Astrocyte (in vitro differentiated cells and primary cell): ENCODE measurements at regions not wholly inside any gene's neighbourhood (a gene's known extent, or its start where the extent isn't known, plus 50 kb on each side); places are given as distances from the start of the nearest gene placed in this dataset.

Experiments used
- EZH2 ChIP-seq: IDR thresholded peaks from 2 replicates; pipeline ENCODE4 v1.6.1; 2012; ENCODE audit warnings: mild to moderate bottlenecking, low read length, inconsistent platforms; ENCODE audit not compliant: insufficient read depth
- TF ChIP-seq, protein P1 (sequence below): IDR thresholded peaks from 2 replicates; pipeline ENCODE4 v1.5.1; 2011; ENCODE audit warnings: low read depth, mild to moderate bottlenecking, inconsistent platforms, low read length, moderate library complexity; ENCODE audit not compliant: insufficient read depth

DNA sequence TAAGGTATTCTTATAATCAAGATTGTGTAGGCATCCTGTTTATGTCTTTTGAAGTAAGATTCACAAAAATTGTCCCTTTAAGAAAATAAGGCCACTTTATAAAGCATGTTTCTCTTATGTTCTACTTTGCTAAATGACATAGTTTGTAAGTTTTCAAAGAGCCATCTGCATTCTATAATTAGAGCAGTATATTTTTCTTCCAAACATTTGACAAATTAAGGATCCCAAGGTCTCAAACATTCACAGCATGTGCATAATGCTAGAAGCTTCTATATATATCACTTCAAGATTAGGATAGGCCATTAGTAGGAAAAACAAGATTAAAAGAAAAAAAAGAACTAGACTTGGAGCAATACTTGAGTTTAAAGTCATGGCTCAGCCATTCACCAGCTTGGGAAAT, 55.9 kb upstream of the DOK5 start:
- TF ChIP-seq, protein P1, sequence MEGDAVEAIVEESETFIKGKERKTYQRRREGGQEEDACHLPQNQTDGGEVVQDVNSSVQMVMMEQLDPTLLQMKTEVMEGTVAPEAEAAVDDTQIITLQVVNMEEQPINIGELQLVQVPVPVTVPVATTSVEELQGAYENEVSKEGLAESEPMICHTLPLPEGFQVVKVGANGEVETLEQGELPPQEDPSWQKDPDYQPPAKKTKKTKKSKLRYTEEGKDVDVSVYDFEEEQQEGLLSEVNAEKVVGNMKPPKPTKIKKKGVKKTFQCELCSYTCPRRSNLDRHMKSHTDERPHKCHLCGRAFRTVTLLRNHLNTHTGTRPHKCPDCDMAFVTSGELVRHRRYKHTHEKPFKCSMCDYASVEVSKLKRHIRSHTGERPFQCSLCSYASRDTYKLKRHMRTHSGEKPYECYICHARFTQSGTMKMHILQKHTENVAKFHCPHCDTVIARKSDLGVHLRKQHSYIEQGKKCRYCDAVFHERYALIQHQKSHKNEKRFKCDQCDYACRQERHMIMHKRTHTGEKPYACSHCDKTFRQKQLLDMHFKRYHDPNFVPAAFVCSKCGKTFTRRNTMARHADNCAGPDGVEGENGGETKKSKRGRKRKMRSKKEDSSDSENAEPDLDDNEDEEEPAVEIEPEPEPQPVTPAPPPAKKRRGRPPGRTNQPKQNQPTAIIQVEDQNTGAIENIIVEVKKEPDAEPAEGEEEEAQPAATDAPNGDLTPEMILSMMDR = no peak
- no peak for TF ChIP-seq EZH2
